ENCODE measurements at regions not wholly inside any gene's neighbourhood (a gene's known extent, or its start where the extent isn't known, plus 50 kb on each side); places are given as distances from the start of the nearest gene placed in this dataset.

DNA sequence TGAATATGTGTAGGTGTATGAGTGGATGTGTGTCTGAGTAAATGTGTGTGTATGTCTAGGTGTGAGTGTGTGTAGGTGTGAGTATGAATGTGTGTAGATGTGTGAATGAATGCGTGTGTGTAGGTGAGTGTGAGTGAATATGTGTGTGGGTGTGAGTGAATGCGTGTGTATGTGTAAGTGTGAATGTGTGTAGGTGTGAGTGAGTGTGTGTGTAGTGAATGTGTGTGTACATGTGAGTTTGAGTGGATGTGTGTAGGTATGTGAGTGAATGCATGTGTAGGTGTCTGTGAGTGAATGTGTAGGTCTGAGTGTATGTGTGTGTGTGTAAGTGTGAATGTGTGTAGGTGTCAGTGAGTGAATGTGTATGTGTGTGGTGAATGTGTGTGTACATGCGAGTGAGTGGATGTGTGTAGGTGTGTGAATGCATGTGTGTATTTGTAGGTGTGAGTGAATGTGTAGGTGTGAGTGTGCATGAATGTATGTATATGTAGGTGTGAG is 201.0 kb upstream of the ZNF536 start:
- TF ChIP-seq, protein P1, sequence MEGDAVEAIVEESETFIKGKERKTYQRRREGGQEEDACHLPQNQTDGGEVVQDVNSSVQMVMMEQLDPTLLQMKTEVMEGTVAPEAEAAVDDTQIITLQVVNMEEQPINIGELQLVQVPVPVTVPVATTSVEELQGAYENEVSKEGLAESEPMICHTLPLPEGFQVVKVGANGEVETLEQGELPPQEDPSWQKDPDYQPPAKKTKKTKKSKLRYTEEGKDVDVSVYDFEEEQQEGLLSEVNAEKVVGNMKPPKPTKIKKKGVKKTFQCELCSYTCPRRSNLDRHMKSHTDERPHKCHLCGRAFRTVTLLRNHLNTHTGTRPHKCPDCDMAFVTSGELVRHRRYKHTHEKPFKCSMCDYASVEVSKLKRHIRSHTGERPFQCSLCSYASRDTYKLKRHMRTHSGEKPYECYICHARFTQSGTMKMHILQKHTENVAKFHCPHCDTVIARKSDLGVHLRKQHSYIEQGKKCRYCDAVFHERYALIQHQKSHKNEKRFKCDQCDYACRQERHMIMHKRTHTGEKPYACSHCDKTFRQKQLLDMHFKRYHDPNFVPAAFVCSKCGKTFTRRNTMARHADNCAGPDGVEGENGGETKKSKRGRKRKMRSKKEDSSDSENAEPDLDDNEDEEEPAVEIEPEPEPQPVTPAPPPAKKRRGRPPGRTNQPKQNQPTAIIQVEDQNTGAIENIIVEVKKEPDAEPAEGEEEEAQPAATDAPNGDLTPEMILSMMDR (IDR thresholded peaks at IDR 0.05; ENCODE audit: low read depth, low read length), result no peak
- DNase-seq (ENCODE audit: extremely low read depth, low read depth), result no peak

DNA sequence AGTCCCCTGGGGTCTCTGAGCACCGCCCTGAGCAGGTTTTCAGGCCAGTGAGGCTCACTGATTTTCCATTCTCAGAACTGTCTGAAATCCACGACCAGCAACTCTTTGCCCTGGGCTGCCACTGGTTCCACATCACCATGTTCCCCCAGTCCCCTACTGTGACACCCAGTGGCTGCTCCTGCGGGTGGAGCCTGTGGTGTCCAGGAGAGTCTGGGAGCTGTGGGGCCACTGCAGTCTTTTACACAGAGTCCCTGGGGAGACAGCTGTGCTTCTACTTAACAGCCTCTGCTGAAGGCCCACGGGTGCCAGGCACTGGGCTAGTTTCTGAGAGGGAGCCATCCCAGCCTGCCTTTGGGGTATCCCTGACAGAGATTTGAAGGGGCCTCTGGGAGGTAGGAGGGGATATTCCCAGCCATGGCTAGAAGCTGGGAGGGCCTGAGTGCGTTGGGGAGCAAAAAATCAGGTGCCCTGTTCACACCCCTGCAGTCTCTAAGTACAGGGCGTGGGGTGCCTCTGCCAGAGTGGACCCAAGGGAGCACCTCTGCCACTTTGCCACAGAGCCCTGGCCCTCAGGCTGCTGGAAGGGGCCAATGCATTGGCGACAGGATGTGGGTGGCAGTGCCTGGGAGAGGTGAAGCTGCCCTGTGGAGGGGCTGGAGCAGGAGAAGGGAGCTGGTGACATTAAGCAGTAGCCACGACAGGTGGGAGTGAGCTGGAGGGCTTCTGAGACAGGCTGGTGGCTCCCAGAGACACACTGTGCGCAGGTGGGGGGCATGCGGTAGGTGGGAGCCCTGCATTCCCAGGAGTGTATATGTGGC is 200.2 kb upstream of the ZNF536 start:
- TF ChIP-seq, protein P1 (IDR thresholded peaks at IDR 0.05; ENCODE audit: low read depth, low read length), result no peak
- DNase-seq (ENCODE audit: extremely low read depth, low read depth), result no peak

DNA sequence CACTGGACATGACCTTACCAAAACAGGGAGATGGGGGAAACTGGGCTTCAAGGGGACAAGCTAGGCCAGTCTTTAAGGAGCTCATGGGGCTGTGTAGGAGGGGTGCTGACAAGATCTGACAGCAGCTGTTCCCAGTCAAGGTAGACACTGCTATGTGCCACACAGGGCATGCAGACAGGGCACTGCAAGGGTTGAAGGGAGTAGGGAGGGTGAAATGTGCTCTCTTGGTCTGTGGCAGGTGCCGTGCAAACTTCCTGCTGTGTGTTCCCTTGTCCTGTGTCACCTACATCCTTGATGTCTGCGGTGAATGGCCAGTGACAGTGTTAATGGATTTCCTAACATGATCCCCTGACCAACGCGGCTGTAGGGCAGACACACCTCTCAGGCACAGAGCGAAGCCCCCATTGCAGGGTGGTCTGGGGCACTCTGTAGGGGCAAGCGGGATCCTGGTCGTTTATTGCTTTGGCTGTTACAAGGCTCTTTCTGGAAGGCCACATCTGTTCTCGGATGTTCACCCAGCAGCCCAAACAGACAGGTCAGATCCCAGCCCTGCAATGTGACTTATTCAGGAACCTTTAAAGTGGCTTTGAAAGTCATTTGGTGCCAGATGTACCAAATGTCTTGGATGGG is 199.5 kb upstream of the ZNF536 start:
- TF ChIP-seq, protein P1 (IDR thresholded peaks at IDR 0.05; ENCODE audit: low read depth, low read length), result no peak
- DNase-seq (ENCODE audit: extremely low read depth, low read depth), result no peak

DNA sequence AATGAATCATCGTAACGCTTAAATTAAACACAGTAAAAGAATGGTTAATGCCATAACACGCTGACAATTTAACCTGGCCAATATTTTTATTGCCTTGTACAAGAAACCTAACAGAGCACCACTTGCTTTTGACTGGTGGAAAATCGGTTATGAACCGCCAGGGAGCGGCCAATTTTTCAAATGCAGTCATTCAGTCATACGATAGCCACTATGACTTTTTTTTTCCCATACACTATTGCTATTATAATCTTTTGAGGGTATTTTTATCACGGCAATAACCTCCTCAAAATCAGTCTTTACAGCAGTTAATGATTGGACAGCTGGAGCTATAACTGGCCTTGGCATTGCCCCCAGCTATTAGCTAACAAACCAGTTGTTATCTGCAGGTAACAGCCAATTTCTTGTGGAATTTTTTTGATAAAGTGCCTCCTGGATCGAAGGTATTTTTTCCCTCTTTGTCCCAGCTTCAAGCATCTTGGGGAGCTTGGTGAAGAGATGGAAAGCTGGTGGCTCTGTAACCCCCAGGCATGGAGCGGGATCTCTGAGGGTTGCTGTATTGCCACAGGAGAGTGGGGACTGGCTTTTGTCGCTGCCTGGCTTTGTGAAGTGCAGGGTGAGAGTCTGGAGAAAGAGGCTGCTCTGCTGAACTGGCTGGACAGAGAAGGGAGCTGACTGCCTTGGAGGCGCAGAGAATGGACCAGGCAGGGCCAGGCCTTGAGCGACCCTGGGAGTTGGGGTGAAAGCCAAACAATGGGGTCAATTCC is 198.4 kb upstream of the ZNF536 start:
- no peak for DNase-seq (ENCODE audit: extremely low read depth, low read depth)
- TF ChIP-seq, protein P1 (IDR thresholded peaks at IDR 0.05; ENCODE audit: low read depth, low read length), result no peak

DNA sequence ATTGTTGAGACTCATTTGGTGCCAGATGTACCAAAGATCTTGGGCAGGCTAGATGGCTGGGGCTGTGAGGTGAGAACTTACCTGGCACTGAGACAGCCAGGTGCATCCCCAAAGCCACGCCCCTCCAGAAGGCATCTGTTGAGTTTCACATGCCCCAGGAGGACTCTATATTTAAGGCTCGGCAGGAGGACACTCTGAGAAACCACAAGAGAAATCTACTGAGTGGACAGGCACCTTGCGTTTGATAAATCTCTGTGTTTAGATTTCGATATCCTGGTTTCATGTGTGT is 197.9 kb upstream of the ZNF536 start:
- DNase-seq (ENCODE audit: extremely low read depth, low read depth), result no peak
- TF ChIP-seq, protein P1 (IDR thresholded peaks at IDR 0.05; ENCODE audit: low read depth, low read length), result no peak

DNA sequence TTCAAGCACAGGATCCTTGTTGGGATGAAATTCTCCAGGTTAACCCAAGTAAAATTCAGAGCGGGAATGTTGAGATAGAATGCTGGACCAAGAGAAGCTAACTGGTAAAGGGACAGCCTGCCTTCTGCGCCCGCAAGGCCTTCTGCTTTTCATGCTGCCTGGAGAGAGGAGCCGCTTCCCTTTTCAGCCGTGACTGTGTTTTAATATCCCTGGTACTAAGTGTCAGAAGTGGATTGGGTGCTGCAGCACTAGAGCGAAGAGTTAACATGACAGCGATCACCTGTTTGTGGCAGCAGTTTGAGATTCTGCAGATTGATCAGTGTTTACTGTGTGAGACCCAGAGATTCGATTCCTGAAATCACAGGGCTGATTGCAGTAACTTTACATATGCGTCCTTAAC is 197.4 kb upstream of the ZNF536 start:
- TF ChIP-seq, protein P1 (IDR thresholded peaks at IDR 0.05; ENCODE audit: low read depth, low read length), result no peak
- DNase-seq (ENCODE audit: extremely low read depth, low read depth), result no peak

DNA sequence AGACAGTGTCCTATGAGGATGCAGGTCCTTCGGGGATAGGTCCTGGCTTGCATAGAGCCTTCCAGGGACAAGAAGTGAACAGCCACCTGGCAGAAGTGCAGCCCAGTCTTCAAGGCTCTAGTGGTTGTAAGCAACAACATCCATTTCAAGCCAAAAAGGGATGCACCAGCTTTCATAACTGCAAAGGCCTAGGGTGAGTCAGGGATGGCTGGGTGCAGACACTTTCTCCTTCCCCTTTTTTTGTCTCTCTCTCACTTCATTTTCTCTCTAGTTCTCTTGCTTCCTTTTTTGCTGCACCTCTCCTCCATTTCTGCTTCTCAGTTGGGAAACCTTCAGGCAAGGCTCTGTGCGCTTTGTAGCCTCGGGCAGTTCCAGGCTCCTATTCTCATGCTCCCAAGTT is 196.2 kb upstream of the ZNF536 start:
- TF ChIP-seq, protein P1 (IDR thresholded peaks at IDR 0.05; ENCODE audit: low read depth, low read length), result no peak
- DNase-seq (ENCODE audit: extremely low read depth, low read depth), result no peak

Data from AG09319 (cell line).